GM18505 (cell line): ENCODE measurements at regions not wholly inside any gene's neighbourhood (a gene's known extent, or its start where the extent isn't known, plus 50 kb on each side); places are given as distances from the start of the nearest gene placed in this dataset.

Source experiments
- ATAC-seq: cut with Tn5 transposase; IDR thresholded peaks from one replicate; pipeline ENCODE4 v1.9.1; 2021; ENCODE audit not compliant: unreplicated experiment
- POLR2A ChIP-seq: IDR thresholded peaks from 4 replicates; pipeline ENCODE4 v1.6.1; 2011; ENCODE audit warnings: borderline replicate concordance; ENCODE audit not compliant: insufficient read depth, insufficient read length; ENCODE audit errors: extremely low read depth

DNA sequence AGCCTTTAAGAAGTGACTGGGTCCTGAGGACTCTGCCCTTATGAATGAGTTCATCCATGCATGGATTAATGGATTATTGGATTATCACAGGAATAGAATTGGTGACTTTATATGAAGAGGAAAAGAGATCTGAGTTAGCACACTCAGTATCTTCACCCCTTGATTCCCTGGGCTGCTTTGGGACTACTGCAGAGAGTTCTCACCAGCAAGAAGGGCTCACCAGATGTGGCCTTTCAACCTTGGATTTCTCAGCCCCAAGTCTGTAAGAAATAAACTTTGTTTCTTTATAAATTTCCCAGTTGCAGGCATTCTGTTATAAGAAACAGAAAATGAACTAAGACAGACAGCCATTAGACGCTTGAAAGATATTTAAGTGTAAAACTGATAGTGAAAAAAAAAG, 509.2 kb downstream of the FLRT2 start:
- no peak for TF ChIP-seq POLR2A
- no peak for ATAC-seq

DNA sequence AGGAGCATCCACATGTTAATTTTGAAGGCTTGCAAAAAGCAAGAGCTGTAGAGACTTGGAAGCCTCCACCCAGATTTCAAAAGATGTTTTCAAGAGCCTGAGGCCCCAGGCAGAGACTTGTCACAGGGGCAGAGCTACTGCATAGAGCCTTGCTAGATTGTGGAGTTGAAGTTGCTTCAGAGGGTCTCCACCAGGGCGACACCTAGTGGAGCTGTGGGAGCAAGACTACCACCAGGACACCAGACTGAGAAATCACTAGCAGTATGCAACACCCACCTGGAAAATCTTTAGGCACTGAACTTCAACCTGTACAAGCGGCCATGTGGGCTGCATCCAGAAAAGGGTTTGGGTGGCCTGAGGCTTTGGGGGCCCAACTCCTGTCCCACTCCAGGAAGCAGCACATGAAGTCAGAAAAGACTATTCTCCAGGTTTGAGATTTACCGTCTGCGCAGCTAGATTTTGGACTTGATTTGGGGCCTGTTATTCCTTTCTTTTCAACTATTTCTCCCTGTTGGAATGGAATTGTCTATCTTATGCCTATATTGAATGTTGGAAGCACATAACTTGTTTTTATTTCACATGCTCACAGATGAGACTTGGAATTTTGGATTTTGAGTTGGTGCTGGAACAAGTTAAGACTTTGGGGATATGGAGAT, 508.6 kb downstream of the FLRT2 start:
- ATAC-seq, result peak; percentile 94

DNA sequence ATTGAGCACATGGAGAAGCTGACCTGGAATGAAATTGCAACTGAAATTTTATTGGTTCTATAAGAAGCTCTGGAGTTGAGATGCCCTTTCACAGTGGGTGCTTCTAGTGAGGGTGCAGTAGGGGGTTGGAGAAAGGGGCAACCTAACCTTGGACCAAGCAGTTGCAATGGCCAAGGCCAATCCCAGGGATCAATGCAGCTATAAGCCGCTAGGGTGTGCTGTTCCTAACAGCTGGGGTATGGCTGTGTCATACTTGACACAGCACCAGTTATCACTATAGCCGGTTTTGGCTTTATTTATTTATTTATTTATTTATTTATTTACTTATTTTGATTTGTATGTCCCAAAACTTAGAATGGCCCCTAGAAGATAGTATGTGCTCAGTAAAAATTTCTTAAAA, 505.9 kb downstream of the FLRT2 start:
- no peak for TF ChIP-seq POLR2A
- peak; percentile 77 for ATAC-seq

More for the DNA sequence above, 508.6 kb downstream of the FLRT2 start:
- TF ChIP-seq POLR2A, result no peak

GRCh38 chr14:86027990-86028389, 498.0 kb downstream of the FLRT2 start:
- ATAC-seq, result no peak
- TF ChIP-seq POLR2A, result no peak

DNA sequence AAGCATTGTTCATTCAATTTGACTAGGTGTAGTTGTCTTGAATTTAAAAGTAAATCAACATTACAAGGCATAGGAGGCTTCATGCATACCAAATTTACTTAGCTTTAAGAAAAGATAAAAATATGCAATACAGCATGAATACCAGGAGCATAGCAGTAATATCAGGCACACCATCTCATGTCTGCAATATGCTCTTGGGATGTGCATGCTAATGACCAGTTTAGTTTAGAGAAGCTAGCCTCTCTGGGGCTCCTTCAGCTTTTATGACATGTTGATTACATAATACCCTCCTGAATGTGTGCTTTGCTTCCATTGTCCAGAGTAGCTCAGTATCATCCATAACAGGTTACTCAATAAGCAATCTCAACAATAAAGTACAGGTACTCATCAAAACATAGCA, 497.2 kb downstream of the FLRT2 start:
- TF ChIP-seq POLR2A, result no peak
- no peak for ATAC-seq

- TF ChIP-seq POLR2A, result no peak
- no peak for ATAC-seq
Measured at GRCh38 chr14:86022031-86022629, 492.2 kb downstream of the FLRT2 start.

DNA sequence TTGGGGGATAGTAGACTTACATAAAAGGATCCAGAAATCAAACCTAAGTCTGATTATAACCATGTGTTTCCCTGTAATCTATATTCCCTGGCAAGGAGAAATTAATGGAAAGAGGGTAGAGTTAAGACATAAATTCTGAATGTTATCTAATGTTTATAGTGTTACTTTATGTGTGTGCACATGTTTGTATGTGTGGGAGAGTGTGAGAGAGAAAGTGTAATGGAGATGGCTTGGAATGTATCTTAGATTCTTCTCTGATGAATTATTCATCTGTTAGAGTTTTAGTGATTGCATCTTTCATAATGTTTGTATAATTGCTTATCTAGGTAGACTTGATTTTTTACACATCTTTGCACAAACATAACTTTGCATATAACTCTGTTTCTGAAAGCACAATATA, 490.9 kb downstream of the FLRT2 start:
- TF ChIP-seq POLR2A, result no peak
- no peak for ATAC-seq

GRCh38 chr14:86015941-86016340, 486.0 kb downstream of the FLRT2 start:
- ATAC-seq, result no peak
- no peak for TF ChIP-seq POLR2A

DNA sequence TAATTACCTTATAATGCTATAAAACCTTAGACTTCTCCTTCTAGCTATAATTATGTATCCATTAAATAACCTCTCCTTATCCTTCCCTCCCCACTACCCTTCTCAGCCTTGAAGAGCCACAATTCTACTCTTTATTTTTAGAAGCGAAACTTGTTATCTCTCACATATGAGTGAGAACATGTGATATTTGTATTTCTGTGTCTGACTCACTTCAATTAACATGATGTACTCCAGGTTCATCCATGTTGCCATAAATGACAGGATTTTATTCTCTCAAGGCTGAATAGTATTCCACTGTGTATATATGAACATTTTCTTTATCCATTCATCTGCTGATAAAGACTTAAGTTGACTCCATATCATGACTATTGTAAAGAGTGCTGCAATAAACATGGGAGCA, 485.6 kb downstream of the FLRT2 start:
- no peak for TF ChIP-seq POLR2A
- ATAC-seq, result no peak

- no peak for TF ChIP-seq POLR2A
- ATAC-seq, result no peak
Measured at GRCh38 chr14:86013641-86014040, 483.7 kb downstream of the FLRT2 start.

DNA sequence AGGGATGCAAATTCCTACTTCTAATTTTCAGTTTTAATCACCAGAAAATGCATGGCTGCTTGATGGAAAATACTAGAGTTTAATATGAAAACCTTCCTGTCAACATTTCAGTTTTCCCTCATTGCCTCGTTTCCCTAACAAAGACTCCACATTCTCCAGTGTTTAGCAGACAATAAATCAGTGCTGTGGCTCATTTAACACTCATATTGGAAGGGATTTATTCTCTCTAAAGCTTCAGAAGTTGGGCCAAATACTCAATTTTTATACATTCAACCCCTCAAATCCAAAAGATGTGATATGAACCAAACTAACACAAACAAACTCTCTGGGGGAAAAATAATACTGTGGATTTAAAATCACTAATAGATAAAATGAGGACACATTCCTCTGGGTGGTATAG, 482.5 kb downstream of the FLRT2 start:
- TF ChIP-seq POLR2A, result no peak
- ATAC-seq, result no peak

GRCh38 chr14:86003998-86004397, 474.1 kb downstream of the FLRT2 start:
- no peak for ATAC-seq
- no peak for TF ChIP-seq POLR2A

DNA sequence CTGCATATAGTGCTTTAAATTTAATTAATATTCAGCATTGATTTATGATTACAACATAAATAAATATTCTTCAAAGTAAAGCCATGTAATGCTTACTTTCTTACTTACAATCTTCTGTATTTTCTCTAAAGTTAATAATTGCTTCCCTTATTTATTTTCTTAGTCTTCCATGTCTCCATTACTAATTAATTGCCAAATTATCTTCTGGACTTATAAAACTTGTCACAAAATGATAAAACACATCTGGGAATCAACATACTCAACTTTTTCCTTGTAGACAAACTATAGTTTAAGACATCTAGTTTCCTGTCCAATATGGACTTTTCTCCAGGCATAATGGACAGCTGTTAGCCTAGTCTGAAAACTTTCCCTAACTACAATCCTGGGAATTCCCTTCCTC, 466.6 kb downstream of the FLRT2 start:
- ATAC-seq, result no peak

GRCh38 chr14:85991156-85991555, 461.2 kb downstream of the FLRT2 start:
- no peak for ATAC-seq
- no peak for TF ChIP-seq POLR2A

More for the DNA sequence above, 466.6 kb downstream of the FLRT2 start:
- no peak for TF ChIP-seq POLR2A

- no peak for TF ChIP-seq POLR2A
- ATAC-seq, result no peak
Measured at GRCh38 chr14:85987907-85988306, 458.0 kb downstream of the FLRT2 start.

GRCh38 chr14:85987292-85987691, 457.3 kb downstream of the FLRT2 start:
- no peak for TF ChIP-seq POLR2A
- ATAC-seq, result no peak
